NT2/D1 (cell line): ENCODE measurements at regions not wholly inside any gene's neighbourhood (a gene's known extent, or its start where the extent isn't known, plus 50 kb on each side); places are given as distances from the start of the nearest gene placed in this dataset.

Source experiments
- DNase-seq: peaks from one replicate; pipeline ENCODE4 v3.0.0-alpha.2; 2011; ENCODE audit warnings: low read depth, low spot score
- H3K27me3 ChIP-seq: 2 replicates; pipeline ENCODE4 v1.6.0; 2011; ENCODE audit warnings: mild to moderate bottlenecking; ENCODE audit not compliant: insufficient read length, insufficient read depth
- H3K36me3 ChIP-seq: 2 replicates; pipeline ENCODE4 v1.6.1; 2011; ENCODE audit warnings: mild to moderate bottlenecking, low read length, mixed read lengths; ENCODE audit not compliant: insufficient read depth, insufficient read length
- H3K4me1 ChIP-seq: 2 replicates; pipeline ENCODE4 v1.5.1; 2011; ENCODE audit not compliant: insufficient read depth, insufficient read length
- H3K4me3 ChIP-seq: 2 replicates; pipeline ENCODE4 v1.5.1; 2011; ENCODE audit warnings: low read depth; ENCODE audit not compliant: insufficient read length
- H3K9ac ChIP-seq: 2 replicates; pipeline ENCODE4 v1.6.0; 2011; ENCODE audit warnings: low read depth; ENCODE audit not compliant: insufficient read length
- H3K9me3 ChIP-seq: 2 replicates; pipeline ENCODE4 v1.5.1; 2011; ENCODE audit warnings: mild to moderate bottlenecking, low read length; ENCODE audit not compliant: insufficient read depth
- SUZ12 ChIP-seq: IDR thresholded peaks from 2 replicates; pipeline ENCODE4 v1.6.1; 2011; ENCODE audit not compliant: insufficient read length, insufficient read depth; ENCODE audit errors: extremely low read depth
- YY1 ChIP-seq: IDR thresholded peaks from 2 replicates; pipeline ENCODE4 v1.6.1; 2011; ENCODE audit not compliant: insufficient read length, insufficient read depth
- ZNF274 ChIP-seq: IDR thresholded peaks from 2 replicates; pipeline ENCODE4 v1.6.1; 2011; ENCODE audit warnings: mild to moderate bottlenecking, low read depth, low read length

GRCh38 chr4:174427571-174428140, 94.6 kb downstream of the HPGD start:
- TF ChIP-seq YY1 (no peak), ZNF274 (no peak), SUZ12 (no peak)
- H3K9me3 ChIP-seq = no peaks in the 10 kb centered on the region
- no peak overlapping the region for H3K4me3 ChIP-seq
- no peaks in the 10 kb centered on the region for H3K36me3 ChIP-seq
- no peaks in the 10 kb centered on the region for H3K27me3 ChIP-seq
- no peak overlapping the region for H3K9ac ChIP-seq
- DNase-seq = no peak
- no peaks in the 10 kb centered on the region for H3K4me1 ChIP-seq

GRCh38 chr4:174425669-174426068, 96.6 kb downstream of the HPGD start:
- Histone ChIP-seq H3K9me3 (no peaks in the 10 kb centered on the region), H3K4me1 (no peaks in the 10 kb centered on the region), H3K27me3 (no peaks in the 10 kb centered on the region), H3K4me3 (no peak overlapping the region), H3K36me3 (no peaks in the 10 kb centered on the region), H3K9ac (no peak overlapping the region)
- TF ChIP-seq ZNF274 = no peak
- TF ChIP-seq SUZ12 = no peak
- TF ChIP-seq YY1 = no peak
- DNase-seq = no peak

- Histone ChIP-seq H3K36me3 (no peaks in the 10 kb centered on the region), H3K4me3 (no peak overlapping the region), H3K4me1 (no peaks in the 10 kb centered on the region), H3K27me3 (no peaks in the 10 kb centered on the region), H3K9me3 (no peaks in the 10 kb centered on the region), H3K9ac (no peak overlapping the region)
- DNase-seq = no peak
- TF ChIP-seq ZNF274 (no peak), YY1 (no peak), SUZ12 (no peak)
Observed at GRCh38 chr4:174423257-174423944, 98.9 kb downstream of the HPGD start.

- Histone ChIP-seq H3K9ac (no peak overlapping the region), H3K9me3 (no peaks in the 10 kb centered on the region), H3K4me3 (no peak overlapping the region), H3K27me3 (no peaks in the 10 kb centered on the region), H3K4me1 (no peaks in the 10 kb centered on the region), H3K36me3 (no peaks in the 10 kb centered on the region)
- no peak for TF ChIP-seq ZNF274
- TF ChIP-seq YY1 = no peak
- no peak for TF ChIP-seq SUZ12
- no peak for DNase-seq
Observed at GRCh38 chr4:174422893-174423256, 99.4 kb downstream of the HPGD start.

- Histone ChIP-seq H3K36me3 (no peaks in the 10 kb centered on the region), H3K27me3 (no peaks in the 10 kb centered on the region), H3K9me3 (no peaks in the 10 kb centered on the region), H3K9ac (no peak overlapping the region), H3K4me3 (no peak overlapping the region), H3K4me1 (no peaks in the 10 kb centered on the region)
- no peak for DNase-seq
- no peak for TF ChIP-seq YY1
- no peak for TF ChIP-seq SUZ12
- TF ChIP-seq ZNF274 = no peak
Observed at GRCh38 chr4:174420316-174420715, 102.0 kb downstream of the HPGD start.

GRCh38 chr4:174418640-174419212, 103.6 kb downstream of the HPGD start:
- TF ChIP-seq ZNF274 = no peak
- no peak for TF ChIP-seq SUZ12
- TF ChIP-seq YY1 = no peak
- Histone ChIP-seq H3K4me1 (no peaks in the 10 kb centered on the region), H3K27me3 (no peaks in the 10 kb centered on the region), H3K36me3 (no peaks in the 10 kb centered on the region), H3K9me3 (no peaks in the 10 kb centered on the region), H3K9ac (no peak overlapping the region), H3K4me3 (no peak overlapping the region)
- no peak for DNase-seq

GRCh38 chr4:174408841-174409552, 113.3 kb downstream of the HPGD start:
- no peak for DNase-seq
- H3K9me3 ChIP-seq = no peaks in the 10 kb centered on the region
- no peaks in the 10 kb centered on the region for H3K27me3 ChIP-seq
- H3K9ac ChIP-seq = no peak overlapping the region
- no peaks in the 10 kb centered on the region for H3K4me1 ChIP-seq
- H3K4me3 ChIP-seq = no peak overlapping the region
- TF ChIP-seq SUZ12 (no peak), YY1 (no peak), ZNF274 (no peak)
- H3K36me3 ChIP-seq = no peaks in the 10 kb centered on the region
